ENCODE measurements at regions not wholly inside any gene's neighbourhood (a gene's known extent, or its start where the extent isn't known, plus 50 kb on each side); places are given as distances from the start of the nearest gene placed in this dataset.

DNA sequence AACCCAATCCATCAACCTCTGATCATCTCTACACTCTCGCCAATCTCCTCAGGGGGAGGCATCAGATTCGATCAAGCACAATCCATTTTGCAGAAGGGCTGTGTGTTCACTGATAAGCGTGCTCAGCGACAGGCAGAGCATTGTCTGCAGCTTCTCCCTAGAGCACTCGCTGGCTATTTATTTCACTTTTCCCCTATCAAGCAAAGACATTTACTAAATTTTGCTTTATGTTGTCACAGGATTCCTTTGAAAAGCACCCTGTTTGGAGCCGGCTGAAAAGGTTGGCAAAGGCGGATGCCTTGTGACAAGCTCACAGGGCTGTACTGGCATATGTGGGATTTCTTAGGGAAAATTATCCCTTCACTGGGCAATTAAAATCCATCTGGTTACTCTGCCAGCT lies 1381.5 kb upstream of the TENM4 start:
- Histone ChIP-seq H3K27me3 (ENCODE audit: control insufficient read depth, insufficient read depth, low read length) (no peaks in the 10 kb centered on the region), H3K4me1 (ENCODE audit: control insufficient read depth, insufficient read depth, low read length) (no peaks in the 10 kb centered on the region), H2AFZ (replicated peaks; ENCODE audit: low read length, poor library complexity) (no peak overlapping the region), H3K9me1 (ENCODE audit: insufficient read depth, low read length) (no peaks in the 10 kb centered on the region), H3K9me3 (ENCODE audit: control insufficient read depth, insufficient read depth, low read length) (no peaks in the 10 kb centered on the region), H3K14ac (replicated peaks; ENCODE audit: low read depth, low read length) (no peak overlapping the region), H3K27ac (ENCODE audit: insufficient read depth, low read length) (no peak overlapping the region), H2AK5ac (ENCODE audit: low read depth, low read length) (no peak overlapping the region), H3K4ac (ENCODE audit: low read depth, low read length) (no peak overlapping the region), H2AK9ac (replicated peaks; ENCODE audit: low read depth, low read length, poor library complexity) (no peak overlapping the region), H4K8ac (ENCODE audit: low read depth in 2 of 2, low read length in 2 of 2) (no peak overlapping the region), H2BK5ac (ENCODE audit: low read depth, low read length, poor library complexity, severe bottlenecking) (no peak overlapping the region), H3K36me3 (ENCODE audit: control insufficient read depth, insufficient read depth, low read length) (no peaks in the 10 kb centered on the region), H3K9ac (ENCODE audit: low read depth, low read length) (no peak overlapping the region), H3K56ac (ENCODE audit: extremely low read depth, insufficient read depth, low read length) (no peak overlapping the region), H3K18ac (ENCODE audit: low read depth, low read length) (no peak overlapping the region), H4K5ac (ENCODE audit: low read depth, low read length) (no peak overlapping the region), H2BK20ac (ENCODE audit: low read depth, low read length) (no peak overlapping the region), H4K91ac (ENCODE audit: insufficient read depth, low read depth, low read length) (no peak overlapping the region), H3K4me3 (ENCODE audit: insufficient read depth, low read depth, low read length) (no peak overlapping the region), H4K20me1 (ENCODE audit: insufficient read depth, low read length) (no peaks in the 10 kb centered on the region), H3K23ac (ENCODE audit: low read depth, low read length) (no peak overlapping the region), H3K4me2 (ENCODE audit: low read depth, low read length) (no peak overlapping the region), H2BK15ac (ENCODE audit: low read depth, low read length) (no peak overlapping the region), H3K79me1 (ENCODE audit: low read depth in 1 of 2, low read length in 2 of 2) (no peaks in the 10 kb centered on the region), H2BK120ac (ENCODE audit: low read depth, low read length) (no peak overlapping the region)
- POLR2A ChIA-PET (ENCODE audit: unreplicated experiment) = no interaction called here
- in situ Hi-C loops (cut with MboI; ENCODE audit: low sequenced_read_pairs) (no loop called here), intact Hi-C loops (cut with micrococcal nuclease) (no loop called here), dilution Hi-C loops (cut with HindIII; ENCODE audit: low sequenced_read_pairs, unreplicated experiment) (no loop called here)
- WGBS, 2 experiments (ENCODE audit: extremely low coverage in 2 of 2, insufficient read length in 1 of 2) = no CpG with 5 or more reads among the region's 7 CpGs
- TF ChIP-seq RCOR1 (IDR thresholded peaks at IDR 0.05; ENCODE audit: insufficient replicate concordance, low read length) (no peak), MXI1 (IDR thresholded peaks at IDR 0.05; ENCODE audit: borderline replicate concordance, low read depth, low read length) (no peak), CHD1 (IDR thresholded peaks at IDR 0.05; ENCODE audit: low read depth, low read length) (no peak), RFX5 (IDR thresholded peaks at IDR 0.05; ENCODE audit: low read depth, low read length) (no peak), MAFK (IDR thresholded peaks at IDR 0.05; ENCODE audit: low read depth, low read length) (no peak), CEBPB (IDR thresholded peaks at IDR 0.05; ENCODE audit: low read depth, low read length) (no peak), FOS (IDR thresholded peaks at IDR 0.05; ENCODE audit: low read depth, low read length) (no peak), RAD21 (IDR thresholded peaks at IDR 0.05; ENCODE audit: low read length) (no peak), NFE2L2 (IDR thresholded peaks at IDR 0.05; ENCODE audit: low read depth, low read length) (no peak), BHLHE40 (IDR thresholded peaks at IDR 0.05; ENCODE audit: low read depth, low read length) (no peak), SMC3 (IDR thresholded peaks at IDR 0.05; ENCODE audit: low read depth, low read length) (no peak), MAZ (IDR thresholded peaks at IDR 0.05; ENCODE audit: borderline replicate concordance, low read depth, low read length) (no peak), POLR2A (IDR thresholded peaks at IDR 0.05; ENCODE audit: low read depth, low read length) (no peak)
- TF ChIP-seq, protein P1, sequence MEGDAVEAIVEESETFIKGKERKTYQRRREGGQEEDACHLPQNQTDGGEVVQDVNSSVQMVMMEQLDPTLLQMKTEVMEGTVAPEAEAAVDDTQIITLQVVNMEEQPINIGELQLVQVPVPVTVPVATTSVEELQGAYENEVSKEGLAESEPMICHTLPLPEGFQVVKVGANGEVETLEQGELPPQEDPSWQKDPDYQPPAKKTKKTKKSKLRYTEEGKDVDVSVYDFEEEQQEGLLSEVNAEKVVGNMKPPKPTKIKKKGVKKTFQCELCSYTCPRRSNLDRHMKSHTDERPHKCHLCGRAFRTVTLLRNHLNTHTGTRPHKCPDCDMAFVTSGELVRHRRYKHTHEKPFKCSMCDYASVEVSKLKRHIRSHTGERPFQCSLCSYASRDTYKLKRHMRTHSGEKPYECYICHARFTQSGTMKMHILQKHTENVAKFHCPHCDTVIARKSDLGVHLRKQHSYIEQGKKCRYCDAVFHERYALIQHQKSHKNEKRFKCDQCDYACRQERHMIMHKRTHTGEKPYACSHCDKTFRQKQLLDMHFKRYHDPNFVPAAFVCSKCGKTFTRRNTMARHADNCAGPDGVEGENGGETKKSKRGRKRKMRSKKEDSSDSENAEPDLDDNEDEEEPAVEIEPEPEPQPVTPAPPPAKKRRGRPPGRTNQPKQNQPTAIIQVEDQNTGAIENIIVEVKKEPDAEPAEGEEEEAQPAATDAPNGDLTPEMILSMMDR (conservative IDR thresholded peaks at IDR 0.05; ENCODE audit: low read depth, low read length) = no peak
- TF ChIP-seq, protein P2, sequence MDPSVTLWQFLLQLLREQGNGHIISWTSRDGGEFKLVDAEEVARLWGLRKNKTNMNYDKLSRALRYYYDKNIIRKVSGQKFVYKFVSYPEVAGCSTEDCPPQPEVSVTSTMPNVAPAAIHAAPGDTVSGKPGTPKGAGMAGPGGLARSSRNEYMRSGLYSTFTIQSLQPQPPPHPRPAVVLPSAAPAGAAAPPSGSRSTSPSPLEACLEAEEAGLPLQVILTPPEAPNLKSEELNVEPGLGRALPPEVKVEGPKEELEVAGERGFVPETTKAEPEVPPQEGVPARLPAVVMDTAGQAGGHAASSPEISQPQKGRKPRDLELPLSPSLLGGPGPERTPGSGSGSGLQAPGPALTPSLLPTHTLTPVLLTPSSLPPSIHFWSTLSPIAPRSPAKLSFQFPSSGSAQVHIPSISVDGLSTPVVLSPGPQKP (IDR thresholded peaks at IDR 0.05; ENCODE audit: borderline replicate concordance, low read depth, low read length) = no peak
- TF ChIP-seq, protein P3, sequence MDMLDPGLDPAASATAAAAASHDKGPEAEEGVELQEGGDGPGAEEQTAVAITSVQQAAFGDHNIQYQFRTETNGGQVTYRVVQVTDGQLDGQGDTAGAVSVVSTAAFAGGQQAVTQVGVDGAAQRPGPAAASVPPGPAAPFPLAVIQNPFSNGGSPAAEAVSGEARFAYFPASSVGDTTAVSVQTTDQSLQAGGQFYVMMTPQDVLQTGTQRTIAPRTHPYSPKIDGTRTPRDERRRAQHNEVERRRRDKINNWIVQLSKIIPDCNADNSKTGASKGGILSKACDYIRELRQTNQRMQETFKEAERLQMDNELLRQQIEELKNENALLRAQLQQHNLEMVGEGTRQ (IDR thresholded peaks at IDR 0.05; ENCODE audit: low read depth, low read length) = no peak
- CTCF ChIA-PET = no interaction called here
- no TSS peak for BruUV-seq (replicated peaks)
- ATAC-seq (ENCODE audit: low read depth) (no peak), DNase-seq (no peak)
